Adipose tissue (tissue), 3 donors: ENCODE measurements at regions not wholly inside any gene's neighbourhood (a gene's known extent, or its start where the extent isn't known, plus 50 kb on each side); places are given as distances from the start of the nearest gene placed in this dataset.

Source experiments
- H3K27ac ChIP-seq: one replicate; pipeline ENCODE4 v1.5.1; 2013; ENCODE audit warnings: low read depth, low read length
- WGBS, 3 donors: extraction: QIAGEN DNeasy Blood & Tissue Kit; methylation state at CpG; one replicate each; pipeline ENCODE4 v1.1.7; 2013; 5-methylcytosine and 5-hydroxymethylcytosine counted together
- donor health status: healthy with polysubstance abuse.
- donor health status: Bipolar disorder and iron deficiency.
- donor health status: healthy.

DNA sequence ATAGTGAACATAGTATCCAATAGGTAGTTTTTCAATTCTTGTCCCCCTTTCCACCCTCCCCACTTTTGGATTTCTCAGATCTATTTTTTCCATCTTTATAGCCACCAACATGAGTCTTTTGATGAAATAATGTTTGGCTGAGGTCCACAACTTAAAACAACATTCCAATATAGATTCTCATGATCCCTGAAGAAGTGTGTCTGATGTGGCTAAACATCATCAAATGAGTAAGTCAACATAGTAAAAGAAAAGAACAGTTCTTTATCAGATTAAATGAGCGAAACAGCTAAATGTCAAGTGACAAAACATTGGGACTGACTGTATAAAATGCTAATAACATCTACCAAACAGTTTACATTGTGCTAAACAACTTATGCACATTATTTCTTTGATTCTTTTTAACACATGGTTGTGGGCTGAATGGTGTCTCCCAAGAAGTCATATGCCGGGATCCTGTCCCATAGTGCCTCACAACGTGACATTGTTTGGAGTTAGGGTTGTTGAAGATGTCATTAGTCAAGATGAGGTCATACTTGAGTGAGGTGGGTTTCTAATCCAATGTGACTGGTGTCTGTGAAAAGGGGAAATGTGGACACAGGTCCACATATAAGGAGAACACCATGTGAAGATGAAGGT is 453.6 kb downstream of the LTN1 start:
- no peak overlapping the region for H3K27ac ChIP-seq

DNA sequence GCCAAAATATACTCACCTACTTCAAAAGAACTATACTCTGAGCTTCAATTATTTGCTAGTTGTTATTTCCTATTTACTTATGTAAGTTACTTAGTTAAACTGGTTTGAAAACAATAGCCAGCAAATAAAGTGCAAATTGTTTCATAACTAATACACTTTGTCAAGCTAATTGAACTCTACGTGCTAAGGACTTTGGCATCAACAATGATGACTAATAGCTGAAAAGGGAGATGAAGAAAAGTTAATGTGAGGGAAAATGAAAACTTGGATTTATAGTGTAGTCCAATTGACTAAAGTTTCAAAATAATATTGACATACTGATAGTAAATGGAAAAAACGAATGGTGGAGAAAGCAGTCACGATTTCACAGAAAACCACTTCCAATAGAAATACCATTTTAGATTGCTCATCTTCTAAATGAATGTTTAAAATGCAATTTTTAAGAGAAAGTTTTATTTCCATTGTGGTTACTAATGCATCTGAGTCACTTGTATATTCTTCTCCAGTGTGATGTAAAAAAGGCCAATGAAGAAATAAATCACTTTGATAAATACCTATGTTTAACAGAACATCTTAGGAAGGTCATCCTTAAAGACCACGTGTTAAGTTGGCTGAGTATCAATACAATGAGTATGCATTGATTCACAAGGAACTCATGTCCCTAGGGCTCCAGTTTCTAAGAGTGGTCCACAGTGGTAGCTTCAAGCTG is 455.2 kb downstream of the LTN1 start:
- WGBS, 3 donors = 57 to 75% (median 74%) methylated on average over 4 of the region's 4 CpGs

More for the DNA sequence above, 453.6 kb downstream of the LTN1 start:
- WGBS, 3 donors = 79 to 93% (median 91%) methylated on average over 3 of the region's 3 CpGs

DNA sequence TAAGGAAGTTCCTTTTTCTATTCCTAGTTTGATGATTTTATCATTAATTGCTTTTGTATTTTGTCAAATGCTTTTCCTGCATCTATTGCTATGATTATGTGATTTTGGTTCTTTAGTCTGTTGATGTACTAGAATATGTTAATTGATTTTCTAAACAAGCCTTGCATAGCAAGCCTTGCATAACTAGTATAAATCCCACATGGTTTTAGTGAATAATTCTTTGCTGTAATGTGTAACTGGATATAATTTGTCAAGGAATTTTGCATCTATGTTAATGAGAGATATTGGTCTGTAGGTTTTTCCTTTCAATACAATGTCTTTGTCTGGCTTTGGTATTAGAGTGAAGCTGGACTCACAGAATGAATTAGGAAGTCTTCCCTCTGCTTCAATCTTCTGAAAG is 460.2 kb downstream of the LTN1 start:
- H3K27ac ChIP-seq = no peak overlapping the region

More for the DNA sequence above, 455.2 kb downstream of the LTN1 start:
- H3K27ac ChIP-seq = no peak overlapping the region

DNA sequence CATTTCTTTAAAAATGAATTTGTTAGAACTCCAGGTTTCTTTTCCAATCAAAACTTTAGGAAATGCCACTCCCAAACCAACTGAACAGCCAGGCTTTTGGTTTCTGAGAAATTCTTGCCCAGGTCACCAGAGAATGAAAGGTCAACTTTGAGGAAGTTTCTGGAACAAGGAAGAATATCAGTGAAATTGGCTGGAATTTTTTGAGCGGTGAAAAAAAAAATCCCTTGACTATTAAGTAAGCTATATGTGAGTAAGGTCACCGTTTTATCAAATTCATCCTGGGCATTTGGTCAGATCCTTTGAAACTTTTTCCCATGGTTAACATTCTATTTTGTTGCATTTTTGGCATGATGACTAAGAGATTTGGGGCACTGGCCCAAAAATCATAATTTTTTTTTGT is 469.3 kb downstream of the LTN1 start:
- whole genome bisulfite sequencing, 3 donors = 24 to 56% (median 38%) methylated on average over 2 of the region's 2 CpGs
- H3K27ac ChIP-seq = no peak overlapping the region

DNA sequence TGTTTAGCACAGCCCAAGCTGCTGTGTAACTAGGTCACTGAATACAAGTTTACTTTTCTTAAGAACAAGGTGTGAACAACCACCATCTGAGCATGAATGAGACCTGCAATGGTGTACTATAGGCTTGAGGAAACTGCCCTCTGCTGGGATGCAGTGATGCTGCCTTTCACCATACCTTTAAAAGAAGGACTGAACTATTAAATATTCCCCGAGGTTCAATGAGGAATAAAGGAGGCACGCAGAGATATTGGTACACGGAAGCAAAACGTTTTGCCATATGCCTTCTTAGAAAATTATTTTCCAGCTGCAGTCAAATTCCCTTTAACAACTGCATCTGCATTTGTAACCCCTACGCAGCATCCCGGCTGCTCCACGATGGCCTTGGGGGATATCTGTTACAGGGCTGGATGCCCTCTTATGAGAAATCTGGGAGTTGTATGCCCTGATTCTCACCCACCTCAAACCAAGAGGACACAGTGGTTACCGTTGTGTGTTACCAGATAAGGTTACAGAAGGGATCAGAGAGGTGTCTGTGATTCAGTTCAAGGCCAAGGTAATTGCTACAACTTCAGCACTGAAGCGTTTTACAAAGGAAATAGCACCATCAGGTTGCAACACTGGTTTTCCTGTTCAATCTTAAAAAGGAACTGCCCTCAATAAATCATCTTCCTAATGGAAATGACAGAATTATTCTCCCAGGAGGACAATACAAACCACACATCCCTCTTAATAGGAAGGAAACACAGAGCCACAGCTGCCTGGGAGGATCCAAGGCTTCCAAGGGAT is 470.5 kb downstream of the LTN1 start:
- 24 to 38% (median 24%) methylated on average over 9 of the region's 9 CpGs for WGBS, 3 donors
- no peak overlapping the region for H3K27ac ChIP-seq

DNA sequence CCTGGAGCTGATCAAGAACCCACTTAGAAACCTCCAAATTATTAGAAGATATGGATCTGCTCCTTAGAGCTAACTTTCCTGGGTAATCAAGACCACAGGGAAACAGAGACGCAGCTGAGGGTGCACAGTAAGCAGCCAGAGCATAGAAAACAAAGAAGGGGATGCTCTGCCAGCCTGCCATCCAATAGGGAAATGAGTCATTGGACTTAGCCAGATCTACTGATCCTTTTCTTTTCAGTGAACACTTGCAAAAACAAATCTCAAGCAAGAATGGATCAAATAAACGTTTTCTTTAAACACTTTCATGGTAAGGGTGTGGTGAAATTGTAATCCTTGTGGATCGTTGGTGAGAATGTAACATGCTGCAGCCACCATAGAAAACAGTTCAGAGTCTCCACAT is 474.0 kb downstream of the LTN1 start:
- WGBS, 3 donors = 57 to 75% (median 73%) methylated on average over 3 of the region's 3 CpGs
- H3K27ac ChIP-seq = no peak overlapping the region

DNA sequence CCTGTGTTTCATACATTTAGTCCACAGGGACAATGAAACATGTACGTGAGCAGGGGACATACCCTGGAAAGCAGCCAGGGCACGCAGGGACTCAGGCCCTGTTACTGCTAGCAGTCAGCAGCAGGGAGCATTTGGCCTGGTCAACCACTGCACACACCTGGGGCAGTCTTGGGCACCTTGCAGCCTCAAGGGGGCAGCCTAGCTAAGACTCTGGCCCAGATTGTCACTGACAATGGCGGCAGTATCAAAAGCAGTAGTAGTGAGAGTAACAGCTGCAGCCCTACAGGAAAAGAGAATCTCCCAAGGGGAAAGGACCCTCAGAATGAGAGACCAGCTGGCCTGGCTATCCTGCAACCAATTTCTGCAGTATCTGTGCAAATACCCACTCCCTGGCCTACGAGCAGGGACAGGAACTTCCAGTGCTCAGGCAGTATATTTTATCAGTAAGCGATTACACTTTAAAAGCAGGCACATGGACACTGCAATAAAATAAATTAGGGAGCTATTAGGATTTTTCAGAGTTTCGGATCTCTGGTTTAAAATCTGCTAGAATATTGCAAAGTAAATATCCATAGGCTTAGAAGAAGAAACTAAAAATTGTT is 475.6 kb downstream of the LTN1 start:
- no peak overlapping the region for H3K27ac ChIP-seq
- 38 to 58% (median 54%) methylated on average over 6 of the region's 6 CpGs for WGBS, 3 donors

DNA sequence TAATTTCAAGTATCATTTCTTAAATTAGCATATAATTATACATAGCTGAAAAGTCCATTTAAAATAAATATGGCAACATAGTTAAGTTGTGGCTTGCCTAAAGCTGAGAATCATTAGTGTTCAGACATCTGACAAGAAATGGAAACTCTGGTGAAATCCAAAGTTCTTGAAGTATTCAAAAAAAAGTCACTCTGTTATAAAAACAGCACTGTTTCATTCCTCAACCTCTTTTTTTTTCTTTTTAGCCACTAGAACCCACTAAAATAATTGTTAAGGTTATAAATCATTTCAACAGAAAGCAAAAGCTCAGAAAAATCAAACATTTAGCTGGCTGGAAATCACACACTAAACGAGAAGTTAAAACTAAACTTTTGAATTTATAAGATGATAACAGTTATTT is 476.7 kb downstream of the LTN1 start:
- 63 to 73% (median 63%) methylated on average over 1 of the region's 1 CpG for WGBS, 3 donors
- no peak overlapping the region for H3K27ac ChIP-seq

DNA sequence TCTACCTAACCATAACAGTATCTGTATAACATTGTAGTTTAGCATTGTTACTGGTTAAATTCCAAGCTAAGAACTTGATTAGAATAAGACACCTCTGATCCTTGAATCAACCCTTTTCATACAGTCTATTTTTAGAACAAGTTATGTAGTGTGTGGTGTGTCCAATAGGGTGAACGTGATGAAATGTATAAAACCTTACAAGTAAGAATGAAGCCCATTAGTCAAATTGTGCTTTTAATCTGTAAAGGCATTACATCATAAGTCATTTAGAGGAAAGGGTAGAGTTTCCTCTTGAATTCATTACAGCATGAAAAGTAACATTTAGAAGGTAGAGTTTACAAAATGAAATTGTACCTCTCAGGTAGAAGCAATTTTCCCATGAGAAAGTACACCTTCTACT is 479.2 kb downstream of the LTN1 start:
- WGBS, 3 donors = 18 to 32% (median 25%) methylated on average over 1 of the region's 1 CpG
- no peak overlapping the region for H3K27ac ChIP-seq

DNA sequence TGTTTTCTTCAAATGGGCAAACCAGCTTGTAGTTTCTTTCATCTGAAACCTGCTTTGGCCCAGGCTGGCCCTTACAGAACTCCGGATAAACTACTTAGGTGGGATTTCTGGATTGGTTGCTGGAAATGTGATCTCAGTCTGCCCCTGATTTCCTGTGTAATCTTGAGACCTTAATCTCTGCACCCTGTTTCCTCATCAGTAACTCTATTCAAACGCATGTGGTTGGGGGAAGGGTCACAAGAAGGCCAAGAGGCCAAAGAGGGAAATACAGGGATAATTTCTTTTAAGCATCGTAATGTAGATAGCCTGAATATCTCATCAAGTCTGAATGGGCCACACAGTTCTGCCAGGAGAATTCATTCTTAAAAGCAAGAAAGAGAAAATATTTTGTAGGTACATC is 483.6 kb downstream of the LTN1 start:
- H3K27ac ChIP-seq = no peak overlapping the region
- WGBS, 3 donors = 49 to 65% (median 53%) methylated on average over 3 of the region's 3 CpGs

DNA sequence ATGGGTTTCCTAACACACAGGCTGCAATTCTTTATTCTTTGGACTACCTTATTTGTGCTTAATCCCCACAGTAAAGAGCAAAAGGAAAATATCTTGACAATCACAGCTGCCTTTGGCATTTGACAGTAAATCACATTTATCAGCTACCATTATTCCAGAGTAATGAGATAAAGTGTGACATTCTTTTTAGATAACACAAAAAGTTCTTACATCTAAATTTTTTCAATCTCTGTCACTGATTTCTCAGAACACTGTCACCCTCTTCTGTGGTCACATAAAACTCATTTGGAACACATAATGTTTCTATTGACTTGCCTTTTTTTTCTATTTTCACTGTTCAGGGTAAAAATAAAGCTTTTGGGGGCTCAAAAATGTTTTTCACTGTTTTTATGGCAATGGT is 484.6 kb downstream of the LTN1 start:
- H3K27ac ChIP-seq = no peak overlapping the region

DNA sequence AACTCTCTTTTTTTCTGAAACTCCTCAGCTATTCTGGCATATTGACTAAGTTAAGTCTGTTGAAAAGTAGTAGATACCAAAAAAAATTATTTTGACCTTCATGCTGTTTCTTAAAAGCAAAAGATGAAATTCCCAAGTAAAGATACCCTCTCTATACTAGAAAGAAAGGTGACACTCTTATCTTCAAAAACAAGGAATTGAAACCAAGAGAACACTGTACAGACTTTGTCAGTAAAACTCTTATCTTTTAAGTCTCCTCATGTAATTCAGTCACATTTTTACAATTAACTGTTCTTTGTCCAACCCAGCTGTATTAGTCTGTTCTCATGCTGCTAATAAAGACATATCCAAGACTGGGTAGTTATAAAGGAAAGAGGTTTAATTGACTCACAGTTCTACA is 496.2 kb downstream of the LTN1 start:
- no peak overlapping the region for H3K27ac ChIP-seq

DNA sequence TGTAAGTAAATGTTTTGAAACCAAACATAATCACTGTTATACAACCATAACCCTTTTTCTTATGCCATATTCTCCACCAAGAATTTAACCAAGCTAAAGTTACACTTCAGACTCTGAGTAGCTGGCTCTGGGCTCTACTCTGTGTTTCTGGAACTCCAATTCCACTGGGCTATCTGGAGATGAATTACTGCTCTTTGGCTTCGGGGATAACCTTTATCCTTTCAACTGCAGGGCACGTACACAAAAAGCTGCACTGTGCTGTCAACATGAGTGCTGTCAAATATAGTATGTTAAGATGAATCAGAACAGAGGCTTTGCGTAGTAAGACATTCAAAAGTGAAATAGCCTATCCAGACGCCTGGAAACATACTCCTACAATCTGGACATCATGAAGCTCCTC is 500.6 kb downstream of the LTN1 start:
- no peak overlapping the region for H3K27ac ChIP-seq
- WGBS, 3 donors = 77 to 80% (median 78%) methylated on average over 4 of the region's 4 CpGs

DNA sequence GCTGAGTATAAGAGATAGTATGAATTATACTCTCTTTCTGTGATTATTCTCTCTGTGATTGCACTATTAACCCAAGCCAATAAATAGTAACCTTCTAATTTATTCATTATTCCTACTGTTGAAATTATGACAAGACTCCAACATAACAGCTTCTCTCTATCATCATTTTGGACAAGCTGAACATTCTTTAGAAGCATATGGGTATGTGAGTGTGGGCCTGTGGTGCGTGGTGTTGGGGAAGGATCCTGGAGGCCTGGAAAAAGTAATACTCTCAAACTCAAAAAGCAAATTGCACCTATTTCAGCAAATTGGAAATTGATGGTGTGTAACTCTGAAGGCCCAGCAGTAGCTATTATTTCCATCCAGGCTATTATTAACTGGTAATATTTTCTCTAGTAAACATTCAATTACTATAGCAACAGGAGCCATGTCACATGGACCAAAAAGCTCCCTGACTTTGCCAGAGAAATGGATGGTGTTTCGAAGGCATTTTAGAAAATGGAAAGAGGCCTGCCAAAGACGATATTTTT is 502.8 kb downstream of the LTN1 start:
- 76 to 83% (median 76%) methylated on average over 3 of the region's 3 CpGs for WGBS, 3 donors
- no peak overlapping the region for H3K27ac ChIP-seq

DNA sequence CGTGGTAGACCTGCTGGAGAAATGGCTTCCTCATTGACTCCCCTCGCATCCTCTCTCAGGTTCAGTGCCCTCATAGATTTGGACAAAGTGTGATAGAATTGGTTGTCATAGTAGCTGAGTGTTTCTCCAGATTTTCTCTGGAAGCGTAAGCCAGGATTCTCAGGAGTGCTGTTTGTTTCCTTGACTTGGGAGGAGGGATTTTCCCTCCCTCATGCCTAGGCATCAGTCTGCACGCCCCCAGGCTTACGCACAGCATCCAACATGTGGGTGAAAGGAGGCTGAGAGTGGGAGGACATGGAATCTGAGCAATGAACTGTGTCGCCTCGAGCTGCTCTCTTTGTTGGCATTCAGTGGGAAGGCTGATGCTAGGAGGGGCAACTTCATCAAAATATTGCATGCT is 503.5 kb downstream of the LTN1 start:
- H3K27ac ChIP-seq = no peak overlapping the region
- 62 to 68% (median 63%) methylated on average over 7 of the region's 7 CpGs for WGBS, 3 donors

DNA sequence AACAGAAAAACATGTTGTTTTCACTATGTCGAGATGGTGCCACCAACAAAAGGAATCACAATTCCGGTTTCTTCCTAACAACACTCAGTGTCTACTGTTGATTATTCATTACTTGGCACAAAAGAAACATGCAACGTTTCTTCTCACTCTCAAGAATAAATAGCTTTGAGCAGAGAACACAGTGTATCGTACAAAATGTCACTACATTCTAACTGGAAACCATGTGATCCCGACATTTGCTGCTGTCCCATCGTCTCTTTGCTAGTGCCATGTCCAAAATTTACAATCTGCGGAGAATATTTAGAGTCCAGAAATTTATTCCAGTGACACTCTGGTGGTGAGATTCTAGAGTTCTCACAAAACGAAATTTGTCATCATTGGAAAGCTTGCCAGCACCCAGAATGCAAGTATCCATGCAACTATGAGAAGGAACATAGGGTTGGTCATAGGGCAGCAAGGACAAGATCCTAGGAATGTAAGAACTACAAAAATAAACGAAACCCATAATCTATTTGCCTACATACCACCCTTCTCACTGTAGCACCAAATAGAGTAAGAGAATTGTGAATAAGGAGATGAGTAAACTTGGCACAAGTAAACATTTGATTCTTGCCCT is 505.1 kb downstream of the LTN1 start:
- H3K27ac ChIP-seq = no peak overlapping the region
- WGBS, 3 donors = 70 to 81% (median 79%) methylated on average over 9 of the region's 9 CpGs

DNA sequence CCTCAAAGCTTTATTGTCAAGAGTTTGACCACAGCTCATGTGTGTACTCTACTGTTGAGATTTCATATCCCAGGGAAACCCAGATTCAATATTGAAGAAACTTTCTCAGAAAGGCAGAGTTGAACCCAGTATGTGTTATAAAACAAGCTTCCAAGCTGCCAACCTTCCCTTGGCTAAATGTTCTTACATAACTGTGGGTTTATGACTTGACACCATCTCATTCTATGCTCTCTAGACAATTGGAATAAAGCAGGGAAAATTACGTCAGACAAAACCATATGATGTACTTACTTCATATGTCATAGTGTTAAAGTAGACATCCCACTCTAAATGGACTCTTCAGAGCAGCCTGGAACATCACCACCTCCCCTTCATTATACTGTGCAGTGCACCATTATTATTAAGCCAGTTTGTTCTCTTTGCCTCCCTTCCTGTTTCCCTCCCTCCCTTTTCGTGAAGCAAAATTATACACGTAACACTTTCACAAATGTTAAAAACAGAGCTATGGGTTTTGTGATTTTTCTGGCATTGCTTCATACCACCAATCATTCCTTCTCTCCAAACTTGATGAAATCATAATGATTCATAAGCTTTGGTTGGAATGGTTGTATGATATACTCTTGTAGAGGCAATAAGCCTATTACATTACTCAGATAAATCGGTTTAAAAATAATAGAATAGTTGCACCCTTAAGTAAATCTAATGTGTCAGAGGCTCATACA is 507.2 kb downstream of the LTN1 start:
- H3K27ac ChIP-seq = no peak overlapping the region
- WGBS, 3 donors = 78 to 82% (median 82%) methylated on average over 4 of the region's 4 CpGs
